Epithelial cell of esophagus (primary cell): ENCODE measurements at regions not wholly inside any gene's neighbourhood (a gene's known extent, or its start where the extent isn't known, plus 50 kb on each side); places are given as distances from the start of the nearest gene placed in this dataset.
"Not testable (repeated sequence)": the region's sequence is repeated elsewhere in the genome, so short reads cannot be mapped to it uniquely, and the experiment has no call there.

Source experiments
- DNase-seq: peaks from one replicate; pipeline ENCODE4 v3.0.0; 2010; ENCODE audit warnings: low read depth
- H3K4me3 ChIP-seq: 2 replicates; pipeline ENCODE4 v1.5.1; 2011; ENCODE audit warnings: mild to moderate bottlenecking, low read length, control low read depth
- CTCF ChIP-seq: IDR thresholded peaks from 2 replicates; pipeline ENCODE4 v1.5.1; 2011; ENCODE audit warnings: low read depth, mild to moderate bottlenecking, low read length, control low read depth, inconsistent platforms; ENCODE audit not compliant: insufficient read depth; ENCODE audit errors: missing control alignments

GRCh38 chr3:193922034-193922774 lies 213.7 kb upstream of the HES1 start:
- DNase-seq: no peak
- TF ChIP-seq CTCF: no peak

GRCh38 chr3:193923958-193924357 lies 212.0 kb upstream of the HES1 start:
- DNase-seq, H3K4me3 ChIP-seq: not testable (repeated sequence)

More at GRCh38 chr3:193922034-193922774, 213.7 kb upstream of the HES1 start:
- H3K4me3 ChIP-seq: no peak overlapping the region

- not testable (repeated sequence) for DNase-seq, H3K4me3 ChIP-seq
These were observed 209.9 kb upstream of the HES1 start for GRCh38 chr3:193926071-193926470.

- DNase-seq: not testable (repeated sequence)
These were observed 208.3 kb upstream of the HES1 start for GRCh38 chr3:193927413-193928206.

GRCh38 chr3:193928354-193929209 lies 207.4 kb upstream of the HES1 start:
- DNase-seq: peak; percentile 64
- TF ChIP-seq CTCF: no peak
- no peak overlapping the region for H3K4me3 ChIP-seq

More at GRCh38 chr3:193927413-193928206, 208.3 kb upstream of the HES1 start:
- H3K4me3 ChIP-seq: not testable (repeated sequence)

- no peak for DNase-seq
- H3K4me3 ChIP-seq: no peak overlapping the region
- TF ChIP-seq CTCF: no peak
These were observed 206.6 kb upstream of the HES1 start for GRCh38 chr3:193929373-193929772.

GRCh38 chr3:193929921-193930646 lies 205.9 kb upstream of the HES1 start:
- no peak for TF ChIP-seq CTCF
- no peak for DNase-seq
- H3K4me3 ChIP-seq: no peak overlapping the region

- DNase-seq: peak; percentile 49
- TF ChIP-seq CTCF: no peak
- no peak overlapping the region for H3K4me3 ChIP-seq
These were observed 203.8 kb upstream of the HES1 start for GRCh38 chr3:193932136-193932535.
